T1000 (cell line): ENCODE measurements at regions not wholly inside any gene's neighbourhood (a gene's known extent, or its start where the extent isn't known, plus 50 kb on each side); places are given as distances from the start of the nearest gene placed in this dataset.
"Not testable (repeated sequence)": the region's sequence is repeated elsewhere in the genome, so short reads cannot be mapped to it uniquely, and the experiment has no call there.

Experiments
- DNase-seq: peaks from one replicate; lab custom pipeline; 2025; ENCODE audit warnings: mixed read lengths; lab: John Stamatoyannopoulos, UW

GRCh38 chr12:46572644-46573346, 200.2 kb upstream of the SLC38A2 start:
- no peak for DNase-seq

- no peak for DNase-seq
Observed at GRCh38 chr12:46571608-46572007, 199.0 kb upstream of the SLC38A2 start.

GRCh38 chr12:46569826-46570439, 197.4 kb upstream of the SLC38A2 start:
- DNase-seq: no peak

- DNase-seq: no peak
Observed at GRCh38 chr12:46567667-46568066, 195.1 kb upstream of the SLC38A2 start.

- no peak for DNase-seq
Observed at GRCh38 chr12:46562625-46563225, 190.2 kb upstream of the SLC38A2 start.

- not testable (repeated sequence) for DNase-seq
Observed at GRCh38 chr12:46561769-46562624, 189.4 kb upstream of the SLC38A2 start.

- no peak for DNase-seq
Observed at GRCh38 chr12:46560874-46561273, 188.3 kb upstream of the SLC38A2 start.

GRCh38 chr12:46560089-46560488, 187.5 kb upstream of the SLC38A2 start:
- DNase-seq: no peak

- DNase-seq: no peak
Observed at GRCh38 chr12:46559311-46559710, 186.7 kb upstream of the SLC38A2 start.

- DNase-seq: no peak
Observed at GRCh38 chr12:46558677-46559076, 186.1 kb upstream of the SLC38A2 start.

- DNase-seq: no peak
Observed at GRCh38 chr12:46557539-46558373, 185.2 kb upstream of the SLC38A2 start.

GRCh38 chr12:46556819-46557524, 184.4 kb upstream of the SLC38A2 start:
- DNase-seq: peak; percentile 24

- DNase-seq: no peak
Observed at GRCh38 chr12:46556105-46556559, 183.6 kb upstream of the SLC38A2 start.

GRCh38 chr12:46555406-46555852, 182.9 kb upstream of the SLC38A2 start:
- DNase-seq: no peak

- DNase-seq: no peak
Observed at GRCh38 chr12:46554460-46554859, 181.9 kb upstream of the SLC38A2 start.

GRCh38 chr12:46553911-46554310, 181.3 kb upstream of the SLC38A2 start:
- no peak for DNase-seq

- peak; percentile 11 for DNase-seq
Observed at GRCh38 chr12:46553266-46553665, 180.7 kb upstream of the SLC38A2 start.

- no peak for DNase-seq
Observed at GRCh38 chr12:46550266-46550879, 177.8 kb upstream of the SLC38A2 start.

GRCh38 chr12:46549527-46550265, 177.1 kb upstream of the SLC38A2 start:
- DNase-seq: peak; percentile 45
